Urothelium cell line (cell line): ENCODE measurements at regions not wholly inside any gene's neighbourhood (a gene's known extent, or its start where the extent isn't known, plus 50 kb on each side); places are given as distances from the start of the nearest gene placed in this dataset.
"Not testable (repeated sequence)": the region's sequence is repeated elsewhere in the genome, so short reads cannot be mapped to it uniquely, and the experiment has no call there.

Experiments used
- DNase-seq: peaks from one replicate; pipeline ENCODE4 v3.0.0; 2011; ENCODE audit warnings: low spot score, mixed read lengths
- FAIRE-seq: peaks from 2 replicates; lab custom pipeline; 2011; peaks lifted over from hg19 to GRCh38; lab: Jason Lieb, UNC

DNA sequence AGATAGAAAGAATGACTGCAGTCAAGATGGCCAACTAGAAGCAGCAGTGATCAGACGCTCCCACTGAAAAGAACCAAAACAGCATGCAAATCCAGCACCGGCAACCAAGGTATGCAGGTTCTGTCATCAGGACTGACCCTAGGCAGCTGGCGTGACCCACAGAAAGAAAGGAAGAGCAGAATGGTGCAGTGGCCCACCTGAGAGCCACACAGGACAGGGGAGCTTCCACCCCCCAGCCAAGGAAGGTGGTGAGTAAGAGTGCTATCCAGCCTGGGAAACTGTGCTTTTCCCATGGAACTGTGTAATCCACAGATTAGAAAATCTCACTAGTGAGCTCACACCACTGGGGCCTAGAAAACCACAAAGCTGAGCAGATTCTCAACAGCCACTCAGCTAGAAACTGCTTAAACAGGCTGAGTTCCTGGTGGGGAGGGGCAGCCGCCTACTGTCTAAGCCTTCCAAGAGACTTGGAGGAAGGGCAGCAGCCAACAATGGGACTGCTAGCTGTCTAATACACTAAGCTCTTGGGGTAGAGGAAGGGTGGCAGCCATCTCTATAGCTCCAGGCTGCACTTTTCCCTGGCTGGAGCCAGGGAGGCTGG is 127.9 kb downstream of the EVA1A start:
- no peak for DNase-seq
- no peak for FAIRE-seq

GRCh38 chr2:75431763-75432162 is 129.0 kb downstream of the EVA1A start:
- DNase-seq (no peak), FAIRE-seq (no peak)

DNA sequence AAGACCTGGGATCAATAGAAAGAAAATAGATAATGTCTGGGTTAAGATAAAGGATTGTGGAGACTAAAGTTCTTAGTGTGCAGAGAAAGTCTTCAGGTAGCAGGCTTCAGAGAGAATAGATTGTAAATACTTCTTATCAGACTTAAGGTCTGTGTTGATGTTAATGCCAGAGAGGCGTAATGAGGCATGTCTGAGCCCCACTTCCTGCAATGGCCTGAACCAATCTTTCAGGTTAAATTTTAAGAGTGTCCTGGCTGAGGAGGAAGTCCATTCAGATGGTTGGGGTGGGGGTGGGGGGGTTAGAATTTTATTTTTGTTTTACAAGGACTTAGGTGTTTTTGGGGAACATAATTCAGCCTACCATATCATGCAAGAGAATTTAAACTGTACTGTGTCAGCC is 129.5 kb downstream of the EVA1A start:
- FAIRE-seq, result no peak
- no peak for DNase-seq

DNA sequence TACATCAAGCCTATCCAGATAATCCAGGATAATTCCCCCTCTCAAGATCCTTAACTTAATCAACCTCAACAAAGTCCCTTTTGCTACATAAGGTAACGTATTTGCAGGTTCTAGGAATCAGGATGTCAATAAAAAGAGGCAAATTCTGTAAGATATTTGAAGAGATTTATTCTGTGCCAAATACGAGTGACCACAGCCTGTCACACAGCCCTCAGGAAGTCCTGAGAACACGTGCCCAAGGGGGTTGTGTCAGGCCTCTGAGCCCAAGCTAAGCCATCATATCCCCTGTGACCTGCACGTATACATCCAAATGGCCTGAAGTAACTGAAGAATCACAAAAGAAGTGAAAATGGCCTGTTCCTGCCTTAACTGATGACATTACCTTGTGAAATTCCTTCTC is 130.3 kb downstream of the EVA1A start:
- FAIRE-seq, result not testable (repeated sequence)

DNA sequence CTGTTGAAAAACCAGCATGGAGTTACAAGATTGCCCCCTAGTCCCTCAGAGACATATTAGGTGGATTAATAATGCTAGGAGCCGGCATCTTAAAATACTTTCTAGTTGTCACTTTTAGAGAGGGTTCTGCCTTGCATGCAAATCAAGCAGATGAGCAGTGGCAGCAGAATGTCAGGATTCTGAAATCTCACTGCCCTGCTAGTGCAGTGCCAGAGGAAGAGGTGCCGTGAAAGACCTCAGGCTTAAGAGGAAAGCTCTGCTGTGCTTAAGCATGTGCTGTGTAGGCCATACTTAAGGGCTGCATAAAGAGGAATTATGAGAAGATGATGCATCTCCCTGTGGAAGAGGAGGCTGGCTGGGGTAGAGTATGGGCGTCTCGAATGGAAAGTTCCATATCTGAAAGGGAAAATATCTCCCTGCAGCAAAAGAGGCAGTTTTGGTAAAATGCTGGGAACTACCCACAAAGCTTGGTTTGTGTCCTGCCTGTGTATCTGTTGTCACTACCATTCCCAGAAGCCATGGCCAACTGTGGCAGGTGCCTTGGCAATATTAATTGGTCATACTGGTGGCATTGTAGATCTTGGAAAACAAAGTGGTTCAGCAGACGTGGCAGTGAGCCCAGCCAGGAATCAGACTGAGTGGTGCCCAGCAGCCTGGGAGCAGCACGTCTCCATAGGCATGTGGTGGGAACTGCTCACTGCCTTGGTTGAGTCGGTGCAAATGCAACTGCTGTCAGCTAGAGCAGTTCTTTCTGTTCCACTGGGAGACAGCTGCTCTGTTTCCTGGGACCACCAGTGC is 131.9 kb downstream of the EVA1A start:
- DNase-seq (no peak), FAIRE-seq (no peak)

More for the DNA sequence above, 130.3 kb downstream of the EVA1A start:
- DNase-seq, result not testable (repeated sequence)

DNA sequence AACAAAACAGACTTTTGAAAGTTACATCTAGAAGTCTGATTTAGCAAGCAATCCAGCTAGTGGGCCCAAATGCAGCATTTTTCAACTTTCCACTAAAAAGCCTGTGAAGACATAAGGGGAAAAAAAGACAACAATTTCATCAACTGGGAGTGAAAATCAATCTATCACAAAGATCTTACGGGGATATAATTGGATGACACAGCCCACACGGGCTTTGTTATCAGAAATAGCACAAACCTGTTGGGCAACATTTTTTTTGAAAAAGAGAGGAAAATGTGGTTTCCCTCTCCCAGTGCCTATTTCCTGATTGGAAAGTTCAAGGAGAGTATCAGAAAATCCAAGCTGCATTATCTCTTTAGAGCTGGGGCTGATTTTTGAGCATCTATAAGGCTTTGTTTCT is 132.7 kb downstream of the EVA1A start:
- FAIRE-seq (no peak), DNase-seq (no peak)

GRCh38 chr2:75424936-75425619 is 135.7 kb downstream of the EVA1A start:
- peak; percentile 42 for FAIRE-seq

DNA sequence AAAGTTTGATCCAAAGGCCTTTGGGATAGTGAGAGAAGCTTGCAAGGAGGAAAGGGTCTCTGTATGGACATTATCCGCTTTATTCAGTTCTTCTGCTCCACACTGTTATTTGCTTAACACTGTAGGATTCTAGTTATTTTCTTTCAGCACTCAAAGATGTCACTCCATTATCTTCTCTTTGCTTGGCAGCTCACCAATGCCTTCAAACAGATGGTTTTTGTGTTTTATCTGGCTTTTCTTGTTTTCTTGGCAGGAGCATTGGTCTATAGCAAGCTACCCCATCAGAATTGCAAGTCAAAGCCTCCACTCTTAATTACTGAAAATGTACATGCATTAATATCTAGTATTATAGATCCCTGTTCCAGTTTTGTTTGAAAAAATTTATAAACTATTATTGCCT is 138.8 kb downstream of the EVA1A start:
- no peak for DNase-seq
- no peak for FAIRE-seq

More at GRCh38 chr2:75424936-75425619, 135.7 kb downstream of the EVA1A start:
- DNase-seq, result peak; percentile 36

DNA sequence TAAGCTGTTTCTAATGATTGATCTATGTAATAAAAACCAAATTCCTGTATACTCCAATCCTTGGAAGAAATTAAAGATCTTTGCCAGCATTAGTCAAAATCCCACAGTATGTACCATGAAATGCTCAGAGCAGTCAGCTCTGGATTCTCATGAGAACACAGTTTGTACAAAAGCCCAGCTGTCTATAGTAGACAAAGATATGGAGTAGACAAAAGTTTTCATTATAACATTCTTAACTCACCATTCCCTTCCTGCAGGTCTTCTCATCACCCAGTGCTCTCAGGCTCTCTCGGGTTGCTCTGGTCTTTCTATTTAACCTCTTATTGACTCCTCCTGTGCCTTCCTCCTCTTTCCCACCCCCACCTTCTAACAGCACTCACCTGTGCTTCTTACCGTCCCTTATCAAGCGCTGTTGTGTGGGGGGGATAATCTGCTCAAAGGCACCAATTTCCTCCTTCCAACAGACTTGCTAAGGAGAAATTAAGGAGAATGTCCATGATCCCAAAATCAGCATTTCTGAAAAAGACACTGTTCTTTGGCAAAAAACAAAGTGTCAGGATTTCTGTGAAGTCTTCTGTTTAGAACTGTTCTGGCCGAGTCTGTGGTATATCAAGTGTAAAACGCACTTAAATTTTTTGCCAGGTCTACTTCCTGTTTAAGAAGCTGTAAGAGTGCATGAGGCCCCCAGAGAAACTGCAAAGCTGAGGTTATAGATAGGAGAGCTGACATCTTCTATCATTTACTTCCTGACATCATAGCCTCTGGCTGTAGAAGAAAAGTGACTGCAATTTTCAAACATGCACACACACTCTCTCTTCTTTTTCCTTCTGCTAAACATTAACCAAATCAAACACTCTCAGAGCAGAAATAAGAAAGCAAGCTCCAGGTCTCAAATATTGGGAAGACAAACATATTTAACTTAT is 144.1 kb downstream of the EVA1A start:
- FAIRE-seq, result no peak
- no peak for DNase-seq

- DNase-seq (no peak), FAIRE-seq (no peak)
Measured at GRCh38 chr2:75415731-75416130, 145.0 kb downstream of the EVA1A start.

DNA sequence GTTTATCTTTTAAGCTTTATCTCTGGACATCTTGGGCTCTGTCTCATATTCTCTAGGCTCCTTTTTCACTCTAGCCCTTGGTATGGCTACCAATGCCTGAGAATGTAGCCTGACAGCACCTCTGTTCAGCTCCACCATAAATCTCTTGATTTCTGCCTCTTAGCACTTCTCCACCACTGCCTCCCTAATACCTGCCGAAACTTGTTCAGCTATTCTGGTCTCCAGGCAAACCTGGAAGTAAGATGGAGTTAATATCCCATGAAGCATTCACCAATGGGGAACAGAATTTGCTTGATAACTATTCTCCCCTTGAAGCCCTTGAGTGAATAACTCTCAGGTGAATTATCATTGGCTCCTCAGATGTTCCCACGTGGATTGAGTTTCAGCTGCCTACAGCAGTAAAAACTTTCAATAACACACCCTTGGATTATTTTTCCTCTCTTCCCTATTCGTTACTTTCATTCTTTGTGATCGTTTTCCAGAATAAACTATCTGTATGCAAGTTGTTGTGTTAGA is 145.6 kb downstream of the EVA1A start:
- no peak for FAIRE-seq
- no peak for DNase-seq

DNA sequence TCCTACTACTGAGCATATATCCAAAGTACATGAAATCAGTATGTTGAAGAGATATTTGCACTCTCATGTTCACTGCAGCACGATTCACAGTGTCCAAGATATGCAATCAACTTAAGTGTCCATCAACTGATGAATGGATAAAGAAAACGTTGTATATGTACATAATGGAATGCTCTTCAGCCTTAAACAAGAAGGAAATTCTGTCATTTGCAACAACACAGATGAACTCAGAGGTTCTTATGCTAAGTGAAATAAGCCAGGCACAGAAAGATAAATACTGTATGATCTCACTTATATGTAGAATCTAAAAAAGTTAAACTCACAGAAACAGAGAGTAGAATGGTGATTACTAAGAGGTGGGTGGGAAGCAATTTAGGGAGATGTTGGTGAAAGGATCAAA is 149.2 kb downstream of the EVA1A start:
- FAIRE-seq (no peak), DNase-seq (no peak)

DNA sequence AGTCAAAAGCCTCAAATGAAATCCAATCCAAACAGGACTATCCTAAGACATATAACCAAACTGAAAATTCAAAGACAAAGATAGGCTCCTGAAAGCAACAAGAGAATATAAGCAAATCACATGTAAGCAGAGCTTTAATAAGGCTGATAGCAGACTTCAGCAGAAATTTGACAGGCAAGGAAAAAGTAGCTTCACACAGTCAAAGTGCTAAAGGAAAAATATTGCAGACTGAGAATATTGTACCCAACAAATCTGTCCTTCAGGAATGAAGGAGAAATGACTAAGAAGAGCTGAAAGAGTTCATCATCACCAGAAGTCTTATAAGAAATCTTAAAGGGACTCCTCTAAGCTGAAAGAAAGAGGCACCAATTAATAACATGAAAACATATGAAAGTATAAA is 150.0 kb downstream of the EVA1A start:
- FAIRE-seq (no peak), DNase-seq (no peak)

DNA sequence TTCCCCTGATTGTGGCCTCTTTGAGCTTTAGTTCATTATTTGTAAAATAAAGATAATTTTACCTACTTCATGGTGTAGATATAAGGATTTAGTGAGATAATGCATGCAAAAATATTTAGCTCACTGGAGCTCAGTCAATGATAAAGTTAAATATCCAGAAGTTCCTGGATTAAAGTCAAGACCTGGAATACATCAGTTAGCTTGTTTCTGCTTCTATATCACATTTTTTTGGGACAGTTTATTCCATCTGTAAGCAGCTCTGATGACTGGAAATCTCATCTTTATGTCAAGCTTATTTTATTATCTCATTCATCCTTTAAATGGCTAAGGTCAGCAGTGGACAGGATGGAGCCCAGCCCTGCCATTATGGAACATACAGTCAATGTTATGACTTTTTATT is 152.0 kb downstream of the EVA1A start:
- DNase-seq (no peak), FAIRE-seq (no peak)

DNA sequence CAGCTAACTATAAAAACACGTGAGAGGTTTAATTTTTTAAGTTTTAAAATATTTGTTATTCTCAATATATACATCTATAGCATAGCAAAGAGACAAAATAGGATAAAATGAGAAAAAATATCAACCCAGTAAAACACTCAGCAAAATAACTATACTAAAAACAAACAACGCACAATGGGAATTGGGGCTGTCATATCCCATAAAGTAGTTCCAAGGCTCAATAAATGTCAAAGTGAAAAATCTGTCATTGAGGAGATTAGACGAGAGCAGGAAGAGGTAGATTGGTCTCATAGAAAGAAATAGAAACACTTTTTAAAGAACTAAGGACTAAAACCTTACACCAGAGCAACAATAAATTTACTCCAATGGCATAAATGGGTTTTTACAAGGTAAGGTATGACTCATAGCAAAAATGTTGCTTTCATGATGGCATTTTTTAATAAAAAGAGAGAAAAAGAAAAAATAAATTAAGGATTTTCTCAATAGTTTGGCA is 153.7 kb downstream of the EVA1A start:
- DNase-seq (no peak), FAIRE-seq (no peak)

DNA sequence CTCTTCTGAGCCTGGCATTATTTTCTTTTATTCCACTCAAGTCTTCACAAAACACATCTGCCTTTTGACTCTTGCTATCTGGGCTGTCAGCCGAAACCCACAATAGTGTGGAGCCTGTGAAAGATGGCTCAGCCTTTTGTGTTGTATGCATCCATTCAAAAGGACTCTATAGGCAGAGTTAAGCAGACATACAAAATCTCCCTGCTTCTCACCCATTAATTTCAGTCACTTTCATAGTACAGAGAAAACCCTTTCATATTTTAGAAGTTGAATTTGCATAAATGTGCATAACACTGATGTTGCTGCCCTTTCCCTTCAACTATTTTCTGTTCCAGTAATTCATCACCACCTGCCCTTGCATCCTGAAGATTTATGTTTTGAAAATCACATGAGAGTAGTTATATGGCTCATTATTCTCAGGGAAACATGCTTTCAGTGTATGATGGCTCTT is 154.6 kb downstream of the EVA1A start:
- no peak for FAIRE-seq

GRCh38 chr2:75405000-75405399 is 155.7 kb downstream of the EVA1A start:
- no peak for DNase-seq
- no peak for FAIRE-seq

More for the DNA sequence above, 154.6 kb downstream of the EVA1A start:
- no peak for DNase-seq

DNA sequence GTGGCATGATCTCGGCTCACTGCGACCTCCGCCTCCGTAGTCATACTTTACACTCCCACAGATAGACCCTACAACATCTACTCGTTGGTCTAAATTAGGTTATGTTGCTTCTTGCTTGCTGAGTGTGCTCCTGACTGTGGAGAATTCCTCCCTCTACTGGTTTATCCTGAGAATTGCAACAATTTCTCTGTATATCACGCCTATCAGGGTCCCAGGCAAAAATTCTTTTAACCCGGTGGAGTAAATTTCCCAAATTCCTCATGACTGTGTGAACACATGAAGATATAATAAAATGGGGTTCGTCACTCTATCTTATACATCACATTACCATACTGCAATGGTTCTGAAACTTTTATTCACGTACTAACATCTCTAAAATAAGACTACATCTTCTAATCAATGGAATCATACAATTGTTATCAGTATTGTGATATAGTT is 156.7 kb downstream of the EVA1A start:
- FAIRE-seq, result peak; percentile 72
- DNase-seq, result peak; percentile 61

- FAIRE-seq (no peak), DNase-seq (no peak)
Measured at GRCh38 chr2:75396314-75396713, 164.4 kb downstream of the EVA1A start.

- not testable (repeated sequence) for DNase-seq, FAIRE-seq
Measured at GRCh38 chr2:75394764-75395163, 166.0 kb downstream of the EVA1A start.
